KMS-11 (cell line): ENCODE measurements at regions not wholly inside any gene's neighbourhood (a gene's known extent, or its start where the extent isn't known, plus 50 kb on each side); places are given as distances from the start of the nearest gene placed in this dataset.

Experiments used
- H2AFZ ChIP-seq: fragments of 200-600 bp; sonication (generic); 2 replicates; pipeline ENCODE4 v1.6.1; 2016; ENCODE audit warnings: antibody characterized with exemption, mixed run types, low read depth
- H3K27ac ChIP-seq: fragments of 200-600 bp; sonication (generic); 2 replicates; pipeline ENCODE4 v1.6.1; 2016; ENCODE audit warnings: mild to moderate bottlenecking, mixed run types
- H3K27me3 ChIP-seq: fragments of 200-600 bp; sonication (generic); 2 replicates; pipeline ENCODE4 v1.6.1; 2017; ENCODE audit warnings: mild to moderate bottlenecking, low read depth, mixed run types, moderate library complexity; ENCODE audit not compliant: insufficient read depth
- H3K36me3 ChIP-seq: fragments of 200-600 bp; sonication (generic); 2 replicates; pipeline ENCODE4 v1.6.1; 2017; ENCODE audit warnings: mild to moderate bottlenecking, mixed run types; ENCODE audit not compliant: insufficient read depth
- H3K4me1 ChIP-seq: fragments of 200-600 bp; sonication (generic); 2 replicates; pipeline ENCODE4 v1.6.1; 2016; ENCODE audit warnings: mild to moderate bottlenecking, low read depth, mixed run types; ENCODE audit not compliant: poor library complexity, severe bottlenecking
- H3K4me2 ChIP-seq: fragments of 200-600 bp; sonication (generic); 2 replicates; pipeline ENCODE4 v1.7.0; 2016; ENCODE audit warnings: mild to moderate bottlenecking, mixed run types
- H3K4me3 ChIP-seq: fragments of 200-600 bp; sonication (generic); IDR thresholded peaks from 2 replicates; pipeline ENCODE4 v1.6.1; 2017; ENCODE audit warnings: low read depth, low read length, mixed read lengths; ENCODE audit not compliant: insufficient read depth
- H3K79me2 ChIP-seq: fragments of 200-600 bp; sonication (generic); 2 replicates; pipeline ENCODE4 v1.6.1; 2016; ENCODE audit warnings: low read depth, mixed run types; ENCODE audit not compliant: insufficient read depth
- H3K9ac ChIP-seq: fragments of 200-600 bp; sonication (generic); 2 replicates; pipeline ENCODE4 v1.6.1; 2016; ENCODE audit warnings: mild to moderate bottlenecking, mixed run types
- H4K20me1 ChIP-seq: fragments of 200-600 bp; sonication (generic); 2 replicates; pipeline ENCODE4 v1.6.1; 2016; ENCODE audit warnings: mild to moderate bottlenecking, mixed run types; ENCODE audit not compliant: insufficient read depth
- CTCF ChIP-seq: fragments of 200-600 bp; sonication (generic); conservative IDR thresholded peaks from 2 replicates; pipeline ENCODE4 v1.6.1; 2017; ENCODE audit warnings: low read depth, mild to moderate bottlenecking, antibody characterized with exemption, low read length, moderate library complexity, mixed read lengths

GRCh38 chr2:151002959-151003600 is 258.6 kb downstream of the RBM43 start:
- no peaks in the 10 kb centered on the region for H3K4me1 ChIP-seq
- no peak overlapping the region for H3K27ac ChIP-seq
- H3K9ac ChIP-seq: no peak overlapping the region
- no peaks in the 10 kb centered on the region for H4K20me1 ChIP-seq
- H3K27me3 ChIP-seq: no peaks in the 10 kb centered on the region
- H3K36me3 ChIP-seq: no peaks in the 10 kb centered on the region
- H3K4me3 ChIP-seq: no peak overlapping the region
- H3K4me2 ChIP-seq: no peak overlapping the region
- no peaks in the 10 kb centered on the region for H3K79me2 ChIP-seq
- H2AFZ ChIP-seq: no peak overlapping the region
- no peak for TF ChIP-seq CTCF

GRCh38 chr2:150997702-150998440 is 263.8 kb downstream of the RBM43 start:
- Histone ChIP-seq H2AFZ (no peak overlapping the region), H3K4me1 (no peaks in the 10 kb centered on the region), H3K4me2 (no peak overlapping the region), H3K27me3 (no peaks in the 10 kb centered on the region), H3K79me2 (no peaks in the 10 kb centered on the region), H3K27ac (no peak overlapping the region), H4K20me1 (no peaks in the 10 kb centered on the region), H3K4me3 (no peak overlapping the region), H3K36me3 (no peaks in the 10 kb centered on the region), H3K9ac (no peak overlapping the region)
- TF ChIP-seq CTCF: no peak

GRCh38 chr2:150997066-150997465 is 264.6 kb downstream of the RBM43 start:
- Histone ChIP-seq H3K36me3 (no peaks in the 10 kb centered on the region), H3K79me2 (no peaks in the 10 kb centered on the region), H3K4me2 (no peak overlapping the region), H2AFZ (no peak overlapping the region), H3K9ac (no peak overlapping the region), H3K4me3 (no peak overlapping the region), H3K27me3 (no peaks in the 10 kb centered on the region), H3K4me1 (no peaks in the 10 kb centered on the region), H4K20me1 (no peaks in the 10 kb centered on the region), H3K27ac (no peak overlapping the region)
- TF ChIP-seq CTCF: no peak

- Histone ChIP-seq H3K4me1 (no peaks in the 10 kb centered on the region), H3K79me2 (no peaks in the 10 kb centered on the region), H3K27ac (no peak overlapping the region), H3K36me3 (no peaks in the 10 kb centered on the region), H3K4me3 (no peak overlapping the region), H2AFZ (no peak overlapping the region), H4K20me1 (no peaks in the 10 kb centered on the region), H3K27me3 (no peaks in the 10 kb centered on the region), H3K9ac (no peak overlapping the region), H3K4me2 (no peak overlapping the region)
- no peak for TF ChIP-seq CTCF
Measured at GRCh38 chr2:150994076-150994475, 267.6 kb downstream of the RBM43 start.
